Smooth muscle cell of the brain vasculature (primary cell): ENCODE measurements at regions not wholly inside any gene's neighbourhood (a gene's known extent, or its start where the extent isn't known, plus 50 kb on each side); places are given as distances from the start of the nearest gene placed in this dataset.

Source experiments
- DNase-seq: peaks from one replicate; pipeline ENCODE4 v3.0.0-alpha.2; 2012; ENCODE audit warnings: low read depth, low spot score

DNA sequence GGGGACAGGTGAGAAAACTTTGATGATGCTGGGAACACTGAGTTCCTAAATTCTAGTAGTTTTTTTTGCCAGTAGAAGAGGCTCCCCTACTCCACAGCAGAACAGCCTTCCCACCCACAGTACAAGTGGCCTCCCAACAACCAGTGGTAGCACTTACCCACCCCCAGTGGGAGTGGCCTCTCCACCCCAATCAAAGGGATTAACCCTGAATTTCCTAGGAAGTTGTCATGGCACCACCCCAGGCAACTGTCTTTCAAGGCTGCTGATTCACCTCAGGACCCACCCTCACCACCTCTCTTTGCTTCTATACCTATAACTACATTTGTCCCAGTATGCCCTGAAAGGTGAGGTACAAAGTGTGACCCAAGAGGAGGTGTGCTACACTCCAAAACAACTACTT, 81.4 kb upstream of the PRDX6 start:
- no peak for DNase-seq

DNA sequence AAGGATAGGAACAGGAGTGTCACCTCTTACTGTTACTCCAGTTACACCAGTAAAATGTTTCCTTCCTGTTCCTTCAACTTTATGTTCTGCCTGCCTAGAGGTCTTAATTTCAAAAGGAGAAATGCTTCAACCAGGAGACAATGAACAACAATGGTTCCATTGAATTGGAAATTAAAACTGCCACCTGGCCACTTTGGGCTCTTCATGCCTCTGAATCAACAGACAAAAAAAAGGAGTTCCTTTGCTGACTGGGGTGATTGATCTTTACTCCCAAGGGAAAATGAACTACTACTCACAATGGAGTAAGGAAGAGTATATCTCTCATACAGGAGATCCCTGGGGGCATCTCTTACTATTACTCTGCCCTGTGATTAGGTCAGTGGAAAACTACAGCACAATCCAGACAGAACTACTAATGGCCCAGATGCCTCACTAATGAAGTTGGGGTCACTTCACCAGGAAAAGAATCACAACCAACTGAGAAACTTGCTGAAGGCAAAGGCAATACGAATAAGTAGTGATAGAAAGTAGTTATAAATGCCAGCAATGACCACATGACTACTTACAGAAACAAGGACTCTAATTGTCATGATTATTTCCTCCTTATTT, 76.6 kb upstream of the PRDX6 start:
- no peak for DNase-seq

DNA sequence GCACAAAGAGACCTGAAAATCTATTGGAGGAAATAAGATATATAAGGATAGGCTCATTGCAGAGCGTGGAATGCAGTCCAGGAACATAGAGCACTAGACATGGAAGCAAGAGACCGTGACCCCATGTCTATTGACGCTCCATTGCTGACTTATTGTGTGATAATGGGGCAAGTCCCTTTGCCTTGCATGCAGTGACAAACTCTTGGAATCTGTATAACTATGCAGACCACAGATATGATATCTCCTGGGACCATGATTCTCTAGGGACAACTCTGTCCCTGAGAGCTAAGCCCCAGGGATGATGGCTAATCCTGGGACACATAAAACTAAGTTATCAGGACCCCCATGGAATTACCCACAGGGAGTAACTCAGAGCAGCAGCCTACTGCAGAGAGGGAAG, 73.1 kb upstream of the PRDX6 start:
- DNase-seq: no peak

DNA sequence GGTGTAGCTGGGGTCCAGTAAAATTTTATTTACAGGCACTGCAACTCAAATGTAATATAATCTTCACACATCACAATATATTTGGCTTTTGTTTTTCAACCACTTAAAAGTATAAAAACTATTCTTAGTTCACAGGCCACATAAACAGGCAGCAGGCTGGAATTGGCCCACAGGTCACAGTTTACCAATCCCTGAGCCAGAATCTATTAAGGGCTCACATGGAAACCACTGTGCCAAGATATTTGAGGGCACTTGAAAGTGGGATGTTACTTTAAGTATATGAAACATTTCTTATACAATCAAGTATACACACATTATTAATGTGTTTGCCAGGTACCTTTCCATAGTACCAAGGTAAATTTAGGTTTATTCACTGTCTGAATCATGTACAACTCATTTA, 71.9 kb upstream of the PRDX6 start:
- no peak for DNase-seq

DNA sequence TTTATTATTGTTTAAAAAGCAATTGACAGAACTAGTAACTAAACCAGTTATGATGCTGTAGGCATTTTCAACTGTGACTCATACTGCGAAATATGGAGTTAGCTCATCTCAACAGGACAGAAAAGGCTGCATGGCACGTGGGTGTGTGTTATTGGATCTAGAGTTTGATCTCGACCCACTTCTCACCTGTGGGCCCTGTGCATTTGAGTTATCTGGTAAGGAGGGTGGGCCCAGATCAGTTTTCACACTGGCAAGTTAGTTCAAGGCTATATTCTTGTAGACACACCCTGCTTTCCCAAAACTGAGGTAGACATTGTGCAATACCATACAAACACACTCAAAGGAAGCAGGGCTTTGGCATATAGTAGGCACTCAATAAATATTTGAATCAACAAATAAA, 71.3 kb upstream of the PRDX6 start:
- no peak for DNase-seq

DNA sequence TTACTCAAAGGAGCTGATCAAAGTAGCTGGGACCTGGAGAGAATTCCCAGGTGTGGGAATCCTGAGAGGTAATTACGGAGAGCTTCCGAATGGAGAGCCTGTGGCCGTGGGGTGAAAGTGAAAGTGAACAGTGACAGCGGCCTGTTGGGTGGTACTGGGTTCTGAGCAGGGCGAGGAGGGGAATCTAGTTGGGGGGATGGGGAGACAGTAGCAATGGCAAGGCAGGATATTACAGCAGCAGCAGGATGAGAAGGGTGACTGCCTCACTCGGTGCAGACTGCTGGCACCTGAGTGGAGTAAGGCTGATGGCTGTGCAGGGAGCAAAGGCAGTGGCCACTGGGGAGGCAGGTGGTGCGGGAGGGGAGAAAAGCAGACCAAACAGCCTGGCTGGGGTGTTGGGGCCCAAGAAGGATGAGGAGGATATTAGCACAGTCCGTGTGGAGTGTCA, 70.3 kb upstream of the PRDX6 start:
- DNase-seq: no peak

DNA sequence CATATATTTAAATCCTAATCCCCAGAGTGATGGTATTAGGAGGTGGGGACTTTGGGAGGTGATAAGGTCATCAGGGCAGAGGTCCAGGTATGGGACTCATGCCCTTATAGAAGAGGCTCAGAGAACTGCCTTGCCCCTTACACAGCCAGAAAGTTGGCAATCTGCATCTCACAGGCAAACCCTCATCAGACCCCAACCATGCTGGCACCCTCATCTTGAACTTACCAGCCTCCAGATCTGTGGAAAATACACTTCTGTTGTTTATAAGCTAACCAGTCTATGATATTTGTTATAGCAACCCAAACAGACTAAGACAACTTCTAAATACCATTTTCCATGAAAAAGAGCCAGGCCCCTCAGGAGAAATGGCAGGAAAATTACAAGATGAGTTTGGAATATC, 69.3 kb upstream of the PRDX6 start:
- no peak for DNase-seq

DNA sequence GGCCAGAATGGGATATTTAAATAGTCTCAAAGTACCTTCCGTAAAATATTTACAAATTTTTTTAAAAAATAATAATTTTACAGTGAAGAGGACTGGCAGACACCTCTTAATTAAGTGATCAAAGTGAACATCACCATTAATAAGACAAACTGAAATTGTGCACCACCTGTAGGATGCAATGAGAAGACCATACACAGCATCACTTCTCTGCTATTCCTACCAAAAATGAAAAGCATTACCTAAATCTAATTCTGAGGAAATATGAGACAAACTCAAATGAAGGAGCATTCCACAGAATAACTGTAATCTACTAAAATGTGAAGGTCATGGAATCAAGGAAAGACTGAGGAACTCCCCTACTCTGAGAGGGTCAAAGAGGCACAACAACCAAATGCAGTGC, 68.2 kb upstream of the PRDX6 start:
- no peak for DNase-seq

DNA sequence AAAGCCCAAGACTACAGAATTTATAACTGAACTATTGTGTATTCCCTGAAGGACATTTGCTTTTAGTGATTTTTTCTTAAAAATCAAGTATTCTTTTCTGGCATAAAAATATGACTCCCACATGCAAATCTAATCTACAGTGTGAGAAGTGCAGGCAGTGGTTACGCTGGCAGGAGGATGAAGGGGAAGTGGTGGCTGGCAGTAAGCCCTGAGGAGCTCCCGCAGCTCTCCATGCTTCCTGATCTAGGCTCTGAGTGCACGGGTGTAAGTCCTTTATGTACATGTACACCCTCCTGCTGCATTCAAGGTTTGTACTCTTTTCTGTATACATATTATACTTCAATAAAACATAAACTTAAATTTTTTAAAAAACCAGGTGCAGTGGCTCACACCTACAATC, 67.5 kb upstream of the PRDX6 start:
- DNase-seq: no peak

DNA sequence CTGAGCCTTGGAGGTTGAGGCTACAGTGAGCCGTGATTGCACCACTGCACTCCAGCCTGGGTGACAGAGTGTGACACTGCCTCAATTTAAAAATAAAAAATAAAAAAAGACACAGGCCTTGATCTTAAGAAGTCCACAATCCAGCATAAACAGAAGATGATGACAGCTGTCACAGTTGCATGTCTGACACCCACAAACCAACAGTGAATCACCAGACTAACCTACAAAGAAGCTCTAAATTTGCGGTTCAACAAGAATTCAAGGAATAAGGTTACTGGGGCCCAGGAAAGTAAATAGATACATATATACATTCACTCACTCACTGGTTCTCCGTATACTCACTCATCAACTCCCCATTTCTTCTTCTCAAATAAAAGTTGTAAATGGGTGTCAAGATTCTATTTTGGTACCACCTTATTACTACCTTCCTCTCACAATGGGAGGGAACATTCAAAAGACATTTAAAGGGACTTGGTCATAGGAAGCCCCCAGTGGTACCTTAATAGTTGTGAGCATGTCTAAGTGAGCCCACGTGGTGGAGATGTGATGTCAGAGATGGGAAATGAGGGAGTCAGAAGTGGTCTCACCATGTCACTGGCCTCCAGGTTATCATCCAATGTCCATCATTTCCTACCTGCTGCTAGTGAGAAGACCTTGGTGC, 66.9 kb upstream of the PRDX6 start:
- no peak for DNase-seq

DNA sequence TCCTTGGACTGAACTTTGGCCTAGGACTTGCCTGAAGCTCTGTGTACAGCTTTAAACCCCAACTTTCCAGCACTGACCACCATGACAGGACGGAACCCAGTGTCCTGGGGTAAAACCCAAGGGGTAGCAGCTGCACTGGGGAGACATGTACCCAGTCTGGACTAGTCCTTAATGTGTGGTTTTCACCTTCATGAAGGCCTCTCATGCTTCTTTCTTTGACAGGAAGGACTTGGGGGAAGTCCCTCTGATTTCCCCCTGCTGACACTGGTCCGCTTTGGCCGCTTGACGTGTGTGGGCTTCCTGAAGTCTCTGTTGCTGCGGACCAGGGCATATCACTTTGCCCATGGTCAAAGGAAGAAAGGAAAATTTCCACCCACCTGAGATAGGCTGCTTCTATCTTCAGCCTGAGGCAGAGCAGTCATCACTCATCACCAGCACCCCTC, 66.3 kb upstream of the PRDX6 start:
- no peak for DNase-seq

DNA sequence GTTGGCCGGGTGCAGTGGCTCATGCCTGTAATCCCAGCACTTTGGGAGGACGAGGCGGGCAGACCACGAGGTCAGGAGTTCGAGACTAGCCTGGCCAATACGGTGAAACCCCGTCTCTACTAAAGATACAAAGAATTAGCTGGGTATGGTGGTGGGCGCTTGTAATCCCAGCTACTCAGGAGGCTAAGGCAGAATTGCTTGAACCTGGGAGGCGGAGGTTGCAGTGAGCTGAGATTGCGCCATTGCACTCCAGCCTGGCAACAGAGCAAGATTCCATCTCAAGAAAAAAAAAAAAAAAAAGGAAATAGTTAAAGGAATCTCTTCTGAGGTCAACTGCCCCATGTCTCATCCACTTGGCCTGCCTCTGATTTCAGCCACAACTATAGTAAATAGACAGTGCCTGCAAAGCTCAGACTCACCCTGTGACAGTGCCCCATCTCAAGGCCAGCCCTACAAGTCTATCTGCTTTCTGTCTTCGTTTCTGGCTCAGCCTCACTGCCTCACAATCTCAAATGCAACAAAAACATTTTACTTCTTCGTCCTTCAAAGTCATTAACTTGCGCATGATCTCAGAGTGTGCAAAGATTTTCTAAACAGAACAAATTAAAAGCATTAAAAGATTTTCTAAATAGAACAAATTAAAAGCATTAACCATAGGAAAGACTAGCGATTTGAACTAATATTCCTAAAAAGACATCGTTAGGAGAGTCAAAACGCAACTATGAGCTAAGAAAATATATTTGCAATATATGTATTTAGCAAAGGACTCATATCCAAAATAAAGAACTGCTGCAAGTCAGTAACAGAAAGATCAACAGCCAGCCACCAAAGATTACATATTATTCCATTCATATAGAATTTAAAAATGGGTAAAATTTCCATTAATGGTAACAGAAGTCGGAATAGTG, 65.0 kb upstream of the PRDX6 start:
- DNase-seq: no peak

DNA sequence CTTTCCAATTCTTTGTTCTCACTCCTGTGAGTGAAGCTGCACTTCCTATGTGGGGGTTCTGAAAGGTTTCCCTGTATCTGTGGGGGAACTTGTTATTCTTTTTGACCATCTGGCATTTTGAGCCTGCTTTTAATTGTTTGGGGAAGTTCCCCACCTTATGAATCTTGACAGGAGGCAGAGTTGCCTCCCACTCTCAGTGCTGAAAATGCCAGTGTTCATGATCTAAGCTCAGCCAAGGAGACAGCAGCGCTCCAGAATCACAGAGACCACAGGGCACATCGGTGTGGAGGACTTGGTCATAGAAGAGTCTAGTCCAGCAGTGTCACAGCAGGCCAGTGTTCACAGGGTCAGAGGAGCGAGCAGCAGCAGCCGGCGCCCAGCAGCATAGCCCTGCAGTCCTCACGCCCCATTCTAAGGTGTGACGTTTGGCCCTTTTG, 63.8 kb upstream of the PRDX6 start:
- no peak for DNase-seq

DNA sequence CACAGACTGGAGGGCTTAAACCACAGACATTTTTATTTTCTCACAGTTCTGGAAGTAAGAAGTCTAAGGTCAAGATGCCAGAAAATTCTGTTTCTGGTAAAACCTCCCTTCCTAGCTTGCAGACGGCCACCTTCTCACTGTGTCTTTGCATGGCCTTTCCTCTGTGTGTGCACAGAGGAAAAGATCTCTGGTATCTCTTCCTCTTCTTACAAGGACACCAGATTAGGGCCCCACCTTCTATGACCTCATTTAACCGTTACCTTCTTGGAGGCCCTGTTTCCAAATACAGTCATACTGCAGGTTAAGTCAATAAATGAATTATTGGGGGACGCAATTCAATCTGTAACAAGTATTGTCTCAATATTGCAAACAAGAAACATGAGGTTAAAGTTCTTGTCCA, 63.0 kb upstream of the PRDX6 start:
- no peak for DNase-seq

DNA sequence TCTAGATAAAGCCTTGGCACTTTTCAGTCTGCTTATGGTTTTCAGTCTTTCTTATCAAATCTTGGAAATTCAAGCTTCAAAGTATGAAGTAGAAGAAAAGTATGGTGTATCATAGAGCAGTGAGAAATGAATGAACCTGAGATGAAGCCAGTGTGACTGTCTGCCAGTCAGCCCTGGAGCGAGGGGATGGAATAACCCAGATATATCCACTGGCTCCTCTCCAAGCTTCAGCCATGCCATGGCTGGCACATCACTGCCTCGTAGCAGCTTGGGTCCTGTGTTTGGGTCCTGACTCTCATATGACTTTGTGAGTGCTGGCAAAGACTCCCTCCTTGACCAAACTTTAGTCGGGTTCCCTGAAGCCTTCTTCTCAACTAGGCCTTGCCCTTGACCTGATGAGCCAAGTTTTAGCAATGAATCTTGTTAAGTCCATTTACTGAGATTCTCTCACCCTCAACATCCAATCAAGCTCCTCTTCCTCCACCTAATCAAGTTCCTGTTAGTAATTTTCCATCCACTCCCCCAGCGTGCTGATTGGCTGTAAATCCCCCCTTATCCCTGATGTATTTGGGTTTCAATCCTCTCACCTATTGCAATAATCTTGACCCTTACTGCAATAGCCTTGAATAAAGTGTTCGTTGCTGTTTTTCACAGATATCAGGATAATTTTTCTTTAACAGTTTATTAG, 62.5 kb upstream of the PRDX6 start:
- no peak for DNase-seq

DNA sequence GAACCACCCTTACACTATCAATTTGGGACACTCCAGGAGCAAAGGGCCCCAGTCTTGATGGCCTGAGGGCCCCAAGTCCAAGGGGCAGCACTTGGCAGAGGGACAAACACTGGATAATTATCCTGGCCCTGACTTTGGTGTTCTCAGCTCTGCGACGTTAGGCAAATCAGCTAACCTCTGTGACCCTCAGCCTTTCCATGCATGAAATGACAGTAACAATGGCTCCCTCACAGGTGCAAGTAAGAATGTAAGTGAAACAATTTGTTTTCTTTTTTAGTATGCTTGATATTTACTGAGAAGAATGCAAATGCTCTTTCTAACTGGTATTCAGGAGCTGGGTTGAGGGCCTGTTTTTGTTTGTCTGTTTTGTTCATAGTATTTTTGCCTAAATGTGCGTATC, 61.6 kb upstream of the PRDX6 start:
- no peak for DNase-seq

DNA sequence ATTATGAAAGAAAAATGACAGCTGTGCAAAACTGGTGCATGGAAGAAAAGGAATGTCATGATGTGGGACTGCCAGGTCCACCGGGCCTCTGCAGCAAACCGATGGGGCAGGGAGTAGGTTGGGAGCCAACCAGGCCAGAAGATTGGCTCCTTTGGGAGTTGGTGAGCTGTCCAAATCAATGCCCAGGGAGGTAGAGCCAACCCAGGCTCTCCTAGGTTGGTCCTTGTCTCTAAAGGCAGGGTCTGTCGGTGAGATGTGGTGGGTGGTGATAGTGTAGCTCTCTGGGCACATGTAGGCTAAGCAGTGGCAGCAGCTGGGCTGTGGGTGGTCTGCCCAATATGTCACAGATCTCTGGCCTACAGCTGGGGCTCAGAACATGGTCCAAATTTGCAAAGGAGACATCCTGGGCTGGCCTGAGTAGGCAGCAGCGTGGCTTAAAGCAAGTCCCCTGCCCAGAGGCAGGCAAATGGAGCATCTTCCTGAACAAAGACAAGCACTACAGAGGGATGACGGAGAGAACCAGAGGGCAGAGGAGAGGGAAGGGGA, 61.2 kb upstream of the PRDX6 start:
- DNase-seq: no peak

DNA sequence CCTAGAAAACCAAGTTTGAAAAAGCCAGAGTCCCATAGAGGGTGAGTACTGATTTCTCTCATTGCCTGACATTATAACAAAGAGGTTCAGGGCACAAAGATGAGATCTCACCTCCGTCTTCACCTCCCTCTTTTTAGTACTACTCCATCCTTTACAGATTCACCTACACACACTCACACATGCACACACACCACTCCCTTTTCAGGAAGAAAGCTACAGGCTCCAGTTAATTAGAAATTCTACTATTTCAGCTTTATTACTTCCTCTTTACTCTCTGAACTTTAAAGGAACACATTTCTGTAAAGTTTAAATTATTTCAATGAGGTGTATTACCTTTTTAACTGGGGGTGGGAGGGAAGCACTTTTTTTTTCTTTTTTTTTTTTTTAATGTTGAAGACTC, 59.6 kb upstream of the PRDX6 start:
- no peak for DNase-seq

DNA sequence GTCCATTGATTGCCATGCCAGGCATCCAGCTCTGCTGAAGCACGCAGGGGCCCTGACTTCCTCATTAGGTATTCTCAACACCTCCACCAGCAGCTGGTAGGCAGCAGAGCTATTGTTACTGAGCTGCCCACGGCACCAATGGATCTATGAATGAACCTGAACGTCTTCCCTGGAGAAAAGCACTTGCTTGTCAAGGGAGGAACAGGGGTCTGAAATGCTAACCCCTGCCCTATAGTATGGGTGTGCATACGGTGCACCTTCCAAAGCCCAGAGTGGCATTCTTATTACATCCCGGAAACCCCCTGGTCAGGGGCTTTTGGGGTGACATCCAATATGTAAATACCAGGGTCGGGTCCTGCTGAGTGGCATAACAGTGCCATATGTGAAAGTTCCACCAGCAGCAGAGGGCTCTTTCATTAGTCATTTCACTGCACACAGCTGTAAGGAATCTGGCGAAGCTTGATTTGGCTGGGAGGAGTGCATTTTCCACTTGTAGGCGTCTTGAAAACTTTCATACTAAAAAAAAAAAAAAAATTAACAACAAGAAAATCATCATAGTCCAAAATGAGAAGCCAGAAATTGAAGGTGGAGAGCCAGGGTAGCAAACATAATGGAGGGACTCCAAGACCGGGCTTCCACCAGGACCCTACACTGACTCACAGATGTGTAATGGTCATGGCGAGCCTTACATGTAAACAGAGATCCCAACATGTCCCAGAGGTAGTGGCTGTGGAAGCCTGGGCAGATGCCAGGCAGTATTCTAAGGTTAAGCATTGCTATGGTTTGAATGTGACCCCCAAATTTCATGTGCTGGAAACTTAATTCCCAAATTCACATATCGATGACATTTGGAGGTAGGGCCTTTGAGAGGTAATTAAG, 58.8 kb upstream of the PRDX6 start:
- DNase-seq: no peak

DNA sequence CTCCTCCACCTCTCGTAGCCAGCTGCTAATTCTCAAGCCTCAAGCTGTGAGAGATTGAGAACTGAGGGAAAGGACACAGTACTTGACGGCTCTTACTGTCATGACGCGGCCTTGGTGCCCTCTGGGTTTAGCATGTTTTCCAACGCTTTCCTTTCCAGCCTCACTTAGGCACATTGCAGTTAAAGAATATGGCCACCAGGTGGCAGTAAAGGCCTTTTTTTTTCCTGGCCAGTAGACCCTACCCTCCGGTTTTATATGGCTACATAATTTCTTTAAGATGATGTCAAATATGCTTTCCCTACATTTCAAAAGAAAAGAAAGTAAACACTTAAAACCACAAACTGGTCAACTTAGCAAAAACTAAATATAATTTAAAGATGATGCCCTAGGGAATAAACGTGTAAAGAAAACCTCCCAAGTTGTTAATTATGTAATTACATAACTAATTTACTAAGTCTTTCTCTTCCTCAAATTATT, 56.8 kb upstream of the PRDX6 start:
- peak; percentile 73 for DNase-seq

DNA sequence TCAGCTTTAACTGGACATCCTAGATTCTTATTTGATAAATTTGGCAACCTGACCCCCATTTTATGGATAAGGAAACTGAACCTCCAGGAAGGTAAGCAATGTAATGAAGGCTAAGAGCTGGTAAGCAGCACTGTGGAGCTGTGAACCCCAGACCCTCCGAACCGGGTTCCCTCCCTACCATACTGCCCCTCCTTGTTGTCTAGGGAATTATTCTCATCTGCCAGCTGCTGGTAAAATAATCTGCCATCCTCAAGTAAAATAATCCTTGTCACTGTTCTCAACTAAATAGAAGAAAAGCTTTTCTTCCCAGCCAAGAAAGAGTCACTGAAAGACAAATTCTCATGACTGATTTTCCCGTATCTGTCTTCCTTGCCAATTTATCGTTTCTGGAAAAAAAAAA, 55.8 kb upstream of the PRDX6 start:
- no peak for DNase-seq
